ENCODE measurements at regions not wholly inside any gene's neighbourhood (a gene's known extent, or its start where the extent isn't known, plus 50 kb on each side); places are given as distances from the start of the nearest gene placed in this dataset.

- DNase-seq: no peak
Measured at GRCh38 chr19:31992750-31993149, 352.7 kb upstream of the ZNF507 start.

- DNase-seq: no peak
Measured at GRCh38 chr19:31995546-31995945, 349.9 kb upstream of the ZNF507 start.

- DNase-seq: no peak
Measured at GRCh38 chr19:32010071-32010470, 335.3 kb upstream of the ZNF507 start.

GRCh38 chr19:32012206-32012605 is 333.2 kb upstream of the ZNF507 start:
- no peak for DNase-seq

GRCh38 chr19:32012886-32013631 is 332.4 kb upstream of the ZNF507 start:
- DNase-seq: peak; percentile 6

GRCh38 chr19:32017176-32017953 is 328.0 kb upstream of the ZNF507 start:
- DNase-seq: peak; percentile 59

GRCh38 chr19:32018014-32018413 is 327.4 kb upstream of the ZNF507 start:
- DNase-seq: peak; percentile 91

GRCh38 chr19:32020538-32020937 is 324.9 kb upstream of the ZNF507 start:
- no peak for DNase-seq

- DNase-seq: no peak
Measured at GRCh38 chr19:32022044-32022640, 323.3 kb upstream of the ZNF507 start.

- DNase-seq: no peak
Measured at GRCh38 chr19:32022731-32023563, 322.5 kb upstream of the ZNF507 start.

GRCh38 chr19:32023564-32023832 is 321.9 kb upstream of the ZNF507 start:
- no peak for DNase-seq

GRCh38 chr19:32029235-32029634 is 316.2 kb upstream of the ZNF507 start:
- no peak for DNase-seq

GRCh38 chr19:32032561-32032960 is 312.8 kb upstream of the ZNF507 start:
- DNase-seq: no peak

GRCh38 chr19:32035626-32036025 is 309.8 kb upstream of the ZNF507 start:
- no peak for DNase-seq

GRCh38 chr19:32038021-32038920 is 307.1 kb upstream of the ZNF507 start:
- DNase-seq: no peak

- DNase-seq: no peak
Measured at GRCh38 chr19:32038961-32039360, 306.4 kb upstream of the ZNF507 start.

- no peak for DNase-seq
Measured at GRCh38 chr19:32039440-32039839, 306.0 kb upstream of the ZNF507 start.

GRCh38 chr19:32040236-32040635 is 305.2 kb upstream of the ZNF507 start:
- no peak for DNase-seq

- peak; percentile 53 for DNase-seq
Measured at GRCh38 chr19:32041681-32042292, 303.6 kb upstream of the ZNF507 start.

GRCh38 chr19:32047788-32048187 is 297.6 kb upstream of the ZNF507 start:
- no peak for DNase-seq

GRCh38 chr19:32053376-32053775 is 292.0 kb upstream of the ZNF507 start:
- peak; percentile 12 for DNase-seq
